ENCODE measurements at regions not wholly inside any gene's neighbourhood (a gene's known extent, or its start where the extent isn't known, plus 50 kb on each side); places are given as distances from the start of the nearest gene placed in this dataset.

DNA sequence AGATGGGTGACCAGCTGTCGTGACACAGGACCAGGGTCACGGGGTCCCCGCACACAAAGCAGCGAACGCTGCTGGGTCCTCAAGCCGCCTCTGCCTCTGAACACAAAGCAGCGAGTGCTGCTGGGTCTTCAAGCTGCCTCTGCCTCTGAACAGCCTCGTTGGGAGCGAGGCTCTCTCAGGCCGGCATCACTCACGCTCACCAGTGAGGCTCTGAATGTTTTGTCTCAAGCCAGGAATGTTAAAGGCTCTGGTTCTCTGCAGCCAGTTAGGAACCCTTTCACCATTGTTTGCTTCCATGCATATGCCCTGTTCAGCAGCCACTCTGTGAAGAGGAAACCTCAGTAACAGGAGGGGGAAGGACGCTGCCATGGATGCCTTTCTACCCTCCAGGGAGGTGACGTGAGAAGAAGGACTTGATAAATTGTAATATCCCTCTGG, 82.7 kb upstream of the TAF11L2 start:
- TF ChIP-seq, protein P1, sequence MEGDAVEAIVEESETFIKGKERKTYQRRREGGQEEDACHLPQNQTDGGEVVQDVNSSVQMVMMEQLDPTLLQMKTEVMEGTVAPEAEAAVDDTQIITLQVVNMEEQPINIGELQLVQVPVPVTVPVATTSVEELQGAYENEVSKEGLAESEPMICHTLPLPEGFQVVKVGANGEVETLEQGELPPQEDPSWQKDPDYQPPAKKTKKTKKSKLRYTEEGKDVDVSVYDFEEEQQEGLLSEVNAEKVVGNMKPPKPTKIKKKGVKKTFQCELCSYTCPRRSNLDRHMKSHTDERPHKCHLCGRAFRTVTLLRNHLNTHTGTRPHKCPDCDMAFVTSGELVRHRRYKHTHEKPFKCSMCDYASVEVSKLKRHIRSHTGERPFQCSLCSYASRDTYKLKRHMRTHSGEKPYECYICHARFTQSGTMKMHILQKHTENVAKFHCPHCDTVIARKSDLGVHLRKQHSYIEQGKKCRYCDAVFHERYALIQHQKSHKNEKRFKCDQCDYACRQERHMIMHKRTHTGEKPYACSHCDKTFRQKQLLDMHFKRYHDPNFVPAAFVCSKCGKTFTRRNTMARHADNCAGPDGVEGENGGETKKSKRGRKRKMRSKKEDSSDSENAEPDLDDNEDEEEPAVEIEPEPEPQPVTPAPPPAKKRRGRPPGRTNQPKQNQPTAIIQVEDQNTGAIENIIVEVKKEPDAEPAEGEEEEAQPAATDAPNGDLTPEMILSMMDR (IDR thresholded peaks at IDR 0.05; ENCODE audit: insufficient read depth, low read depth, low read length) = no peak
- no peak for TF ChIP-seq EZH2 (IDR thresholded peaks at IDR 0.05; ENCODE audit: insufficient read depth, low read length)

Measured in astrocyte (in vitro differentiated cells and primary cell).